ENCODE measurements at regions not wholly inside any gene's neighbourhood (a gene's known extent, or its start where the extent isn't known, plus 50 kb on each side); places are given as distances from the start of the nearest gene placed in this dataset.

DNA sequence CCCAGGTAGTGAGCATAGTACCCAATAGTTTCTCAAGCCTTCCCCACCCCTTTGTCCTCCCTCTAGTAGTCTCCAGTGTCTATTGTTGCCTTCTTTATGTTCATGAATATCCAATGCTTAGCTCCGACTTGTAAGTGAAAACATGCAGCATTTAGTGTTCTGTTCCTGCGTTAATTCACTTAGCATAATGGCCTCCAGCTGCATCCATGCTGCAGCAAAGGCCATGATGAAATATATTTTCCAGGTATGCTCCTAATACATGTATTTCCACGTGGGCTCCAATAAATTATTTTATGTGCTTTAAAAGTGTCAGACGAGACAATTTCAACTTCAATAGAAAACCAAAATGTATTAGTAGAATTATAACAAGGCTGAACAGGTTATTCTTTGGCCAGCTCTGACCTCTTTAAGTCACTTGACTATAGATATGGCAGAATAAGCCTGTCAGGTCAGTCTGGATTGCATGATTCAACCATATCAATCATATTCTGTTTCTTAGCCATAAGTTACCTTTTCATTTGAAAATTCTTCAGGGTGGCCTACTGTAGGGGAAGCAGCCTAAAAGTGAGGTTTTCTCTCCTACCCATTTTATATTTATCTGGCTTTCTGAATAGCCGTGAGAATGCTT lies 2291.6 kb upstream of the WWC1 start:
- Histone ChIP-seq H3K4me3 (replicated peaks in 1 of 3; ENCODE audit: insufficient read depth in 1 of 3, low read depth in 2 of 3, low read length in 3 of 3) (no peak overlapping the region), H3K27ac (ENCODE audit: extremely low read length, insufficient read depth, low read length) (no peak overlapping the region), H3K4me1 (ENCODE audit: insufficient read depth, low read length) (no peaks in the 10 kb centered on the region), H2AFZ (ENCODE audit: low read length) (no peak overlapping the region), H3K27me3 (ENCODE audit: control insufficient read depth in 1 of 2, insufficient read depth in 2 of 2, low read length in 2 of 2) (no peaks in the 10 kb centered on the region; a peak in 1 of 5 replicates), H4K20me1 (ENCODE audit: insufficient read depth, low read length) (no peaks in the 10 kb centered on the region), H3K9me3 (ENCODE audit: low read length) (peaks cover 90% of the 10 kb centered on the region), H3K4me2 (ENCODE audit: low read depth, low read length) (no peak overlapping the region), H3K36me3 (replicated peaks in 1 of 2; ENCODE audit: control insufficient read depth in 1 of 2, insufficient read depth in 2 of 2, low read length in 2 of 2) (no peaks in the 10 kb centered on the region), H3K79me2 (ENCODE audit: insufficient read depth, low read length) (no peaks in the 10 kb centered on the region), H3K9ac (ENCODE audit: insufficient read depth, low read depth, low read length) (no peak overlapping the region)
- CTCF ChIA-PET (ENCODE audit: low intra/inter-chr PET ratio, low total read pairs): no interaction called here
- no peak for FAIRE-seq
- POLR2A ChIA-PET: no interaction called here
- ATAC-seq: no peak
- BruUV-seq (replicated peaks): no TSS peak
- in situ Hi-C loops (cut with HindIII; ENCODE audit: extremely low pct_ligation_motif_present, low pct_unique_long_range_greater_than_20kb): no loop called here
- intact Hi-C loops (cut with micrococcal nuclease; ENCODE audit: unreplicated experiment): no loop called here
- 7% methylated on average over 5 of the region's 5 CpGs for WGBS (ENCODE audit: low lambda C conversion rate)
- DNase-seq (ENCODE audit: low spot score): no peak
- TF ChIP-seq NCOA5 (CRISPR knock-in tag; IDR thresholded peaks at IDR 0.05) (no peak), SNAI1 (CRISPR knock-in tag; IDR thresholded peaks at IDR 0.05; ENCODE audit: borderline replicate concordance) (no peak), TFDP2 (CRISPR knock-in tag; IDR thresholded peaks at IDR 0.05) (no peak), CBX1 (IDR thresholded peaks at IDR 0.05; ENCODE audit: low read depth) (no peak), NCOA2 (CRISPR knock-in tag; IDR thresholded peaks at IDR 0.05) (no peak), ZNF24 (IDR thresholded peaks at IDR 0.05) (no peak), KDM6A (CRISPR knock-in tag; IDR thresholded peaks at IDR 0.05; ENCODE audit: low read depth) (no peak), THYN1 (CRISPR knock-in tag; IDR thresholded peaks at IDR 0.05; ENCODE audit: borderline replicate concordance, low read depth) (no peak), ZNF318 (CRISPR knock-in tag; IDR thresholded peaks at IDR 0.05) (no peak), RFX5 (IDR thresholded peaks at IDR 0.05; ENCODE audit: low read depth, low read length) (no peak), ZFP62 (CRISPR knock-in tag; IDR thresholded peaks at IDR 0.05) (no peak)
- TF ChIP-seq, protein P1, sequence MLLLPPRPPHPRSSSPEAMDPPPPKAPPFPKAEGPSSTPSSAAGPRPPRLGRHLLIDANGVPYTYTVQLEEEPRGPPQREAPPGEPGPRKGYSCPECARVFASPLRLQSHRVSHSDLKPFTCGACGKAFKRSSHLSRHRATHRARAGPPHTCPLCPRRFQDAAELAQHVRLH (CRISPR knock-in tag; IDR thresholded peaks at IDR 0.05; ENCODE audit: borderline replicate concordance, low read depth): no peak
- TF ChIP-seq, protein P2, sequence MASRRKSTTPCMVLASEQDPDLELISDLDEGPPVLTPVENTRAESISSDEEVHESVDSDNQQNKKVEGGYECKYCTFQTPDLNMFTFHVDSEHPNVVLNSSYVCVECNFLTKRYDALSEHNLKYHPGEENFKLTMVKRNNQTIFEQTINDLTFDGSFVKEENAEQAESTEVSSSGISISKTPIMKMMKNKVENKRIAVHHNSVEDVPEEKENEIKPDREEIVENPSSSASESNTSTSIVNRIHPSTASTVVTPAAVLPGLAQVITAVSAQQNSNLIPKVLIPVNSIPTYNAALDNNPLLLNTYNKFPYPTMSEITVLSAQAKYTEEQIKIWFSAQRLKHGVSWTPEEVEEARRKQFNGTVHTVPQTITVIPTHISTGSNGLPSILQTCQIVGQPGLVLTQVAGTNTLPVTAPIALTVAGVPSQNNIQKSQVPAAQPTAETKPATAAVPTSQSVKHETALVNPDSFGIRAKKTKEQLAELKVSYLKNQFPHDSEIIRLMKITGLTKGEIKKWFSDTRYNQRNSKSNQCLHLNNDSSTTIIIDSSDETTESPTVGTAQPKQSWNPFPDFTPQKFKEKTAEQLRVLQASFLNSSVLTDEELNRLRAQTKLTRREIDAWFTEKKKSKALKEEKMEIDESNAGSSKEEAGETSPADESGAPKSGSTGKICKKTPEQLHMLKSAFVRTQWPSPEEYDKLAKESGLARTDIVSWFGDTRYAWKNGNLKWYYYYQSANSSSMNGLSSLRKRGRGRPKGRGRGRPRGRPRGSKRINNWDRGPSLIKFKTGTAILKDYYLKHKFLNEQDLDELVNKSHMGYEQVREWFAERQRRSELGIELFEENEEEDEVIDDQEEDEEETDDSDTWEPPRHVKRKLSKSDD (CRISPR knock-in tag; IDR thresholded peaks at IDR 0.05; ENCODE audit: low read depth): no peak
